CD4-positive, alpha-beta T cell (primary cell): ENCODE measurements at regions not wholly inside any gene's neighbourhood (a gene's known extent, or its start where the extent isn't known, plus 50 kb on each side); places are given as distances from the start of the nearest gene placed in this dataset.

Experiments
- ATAC-seq: fragments of 200-7000 bp; cut with Tn5 transposase; one replicate; pipeline ENCODE4 v1.10.0; 2022; ENCODE audit warnings: mild to moderate bottlenecking; ENCODE audit not compliant: poor library complexity
- CTCF ChIA-PET: fragments of 350-600 bp; sonication (Branson Sonifier 250); formaldehyde crosslinking; loops from one replicate; lab custom pipeline; 2021; ENCODE audit warnings: antibody characterized with exemption, inconsistent platforms; lab: Charles Lee
- POLR2A ChIA-PET: fragments of 350-600 bp; sonication (Branson Sonifier 250); formaldehyde crosslinking; loops from one replicate; lab custom pipeline; 2021; ENCODE audit warnings: antibody characterized with exemption, inconsistent platforms; lab: Charles Lee
- DNase-seq, 14 experiments: peaks; one replicate each; pipeline ENCODE4 v3.0.0-alpha.2; 2013 to 2020; ENCODE audit warnings: mixed read lengths in 2 of 14
- H3K27ac ChIP-seq, 2 donors: one replicate each; pipeline versions ENCODE4 v1.5.1 to v1.7.0; 2013; ENCODE audit warnings: low read length in 2 of 2, low read depth in 1 of 2, mild to moderate bottlenecking in 1 of 2
- H3K27me3 ChIP-seq, 2 experiments: 1 replicate in 1 of 2; 2 replicates in 1 of 2; pipeline versions ENCODE4 v1.6.1 to v1.7.0; 2013; ENCODE audit warnings: low read length in 2 of 2, control low read depth in 1 of 2, mild to moderate bottlenecking in 1 of 2, moderate library complexity in 1 of 2; ENCODE audit not compliant: insufficient read depth in 2 of 2, control insufficient read depth in 1 of 2
- H3K36me3 ChIP-seq: one replicate; pipeline ENCODE4 v1.6.1; 2013; ENCODE audit warnings: low read length, control low read depth; ENCODE audit not compliant: insufficient read depth
- H3K4me1 ChIP-seq: one replicate; pipeline ENCODE4 v1.6.1; 2013; ENCODE audit warnings: low read length, control low read depth; ENCODE audit not compliant: insufficient read depth
- H3K4me3 ChIP-seq: one replicate; pipeline ENCODE4 v1.5.1; 2013; ENCODE audit warnings: mild to moderate bottlenecking, low read length, moderate library complexity
- H3K9me3 ChIP-seq, 2 experiments: 1 replicate in 1 of 2; 2 replicates in 1 of 2; pipeline versions ENCODE4 v1.6.1 to v1.7.0; 2013; ENCODE audit warnings: low read length in 2 of 2, mild to moderate bottlenecking in 2 of 2, control low read depth in 1 of 2, moderate library complexity in 1 of 2; ENCODE audit not compliant: control insufficient read depth in 1 of 2, insufficient read depth in 1 of 2
- H3K27ac Mint-ChIP-seq: one replicate; pipeline ENCODE4 v1.8.0; 2020; ENCODE audit warnings: mixed read lengths
- H3K27me3 Mint-ChIP-seq: one replicate; pipeline ENCODE4 v1.8.0; 2021; ENCODE audit warnings: mixed read lengths
- H3K36me3 Mint-ChIP-seq: one replicate; pipeline ENCODE4 v1.8.0; 2021; ENCODE audit warnings: low read depth, mixed read lengths
- H3K4me1 Mint-ChIP-seq: one replicate; pipeline ENCODE4 v1.8.0; 2021; ENCODE audit warnings: low read depth, mixed read lengths
- H3K4me3 Mint-ChIP-seq: one replicate; pipeline ENCODE4 v1.8.0; 2020; ENCODE audit warnings: mild to moderate bottlenecking, mixed read lengths
- H3K9me3 Mint-ChIP-seq: one replicate; pipeline ENCODE4 v1.8.0; 2020; ENCODE audit warnings: mixed read lengths
- intact Hi-C, 2 experiments: fragments of 100-400 bp; cut with DNase I in 1 of 2; cut with micrococcal nuclease in 1 of 2; formaldehyde crosslinking; loops; one replicate each; pipeline versions ENCODE4 v1.15.1 to v1.9.0; 2023 to 2025; cut with DNase I, micrococcal nuclease
- TF ChIP-seq, protein P1 (sequence below): fragments of 200-600 bp; IDR thresholded peaks from one replicate; pipeline ENCODE4 v1.8.0; 2022; ENCODE audit warnings: antibody characterized with exemption, mild to moderate bottlenecking

DNA sequence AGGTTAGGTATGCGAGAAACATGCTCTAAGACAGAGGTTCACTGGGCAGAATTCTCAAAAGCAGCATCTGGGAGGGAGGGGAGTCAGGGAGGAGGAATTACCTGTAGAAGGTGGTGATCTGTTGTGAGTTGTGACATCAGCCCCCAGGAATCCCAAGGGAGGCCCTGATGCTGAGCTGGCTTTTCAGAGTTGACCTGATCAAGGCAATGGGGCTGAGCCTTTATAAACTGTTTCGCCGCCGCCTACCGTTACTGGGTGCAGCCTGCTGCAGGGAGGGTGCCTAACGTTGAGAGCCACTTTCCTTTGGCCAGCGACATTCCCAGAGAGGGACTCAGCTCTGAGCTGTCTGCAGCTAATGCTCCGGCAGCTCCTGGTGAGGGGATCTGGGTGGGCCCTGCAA is 257.9 kb upstream of the TMEM132C start:
- no peaks in the 10 kb centered on the region for H3K27me3 ChIP-seq
- no peak overlapping the region for H3K4me3 ChIP-seq
- no peaks in the 10 kb centered on the region for H3K36me3 Mint-ChIP-seq
- H3K4me3 Mint-ChIP-seq: no peak overlapping the region
- H3K27me3 Mint-ChIP-seq: no peaks in the 10 kb centered on the region
- H3K4me1 ChIP-seq: no peaks in the 10 kb centered on the region
- intact Hi-C loops: no loop called here
- ChIA-PET CTCF (no interaction called here), POLR2A (no interaction called here)
- ATAC-seq (no peak), DNase-seq (no peak)
- H3K9me3 ChIP-seq: peaks cover 0 to 7% of the 10 kb centered on the region in 2 experiments
- H3K36me3 ChIP-seq: no peaks in the 10 kb centered on the region
- H3K27ac Mint-ChIP-seq: no peak overlapping the region
- H3K9me3 Mint-ChIP-seq: peaks cover 3% of the 10 kb centered on the region
- no peaks in the 10 kb centered on the region for H3K4me1 Mint-ChIP-seq
- TF ChIP-seq, protein P1, sequence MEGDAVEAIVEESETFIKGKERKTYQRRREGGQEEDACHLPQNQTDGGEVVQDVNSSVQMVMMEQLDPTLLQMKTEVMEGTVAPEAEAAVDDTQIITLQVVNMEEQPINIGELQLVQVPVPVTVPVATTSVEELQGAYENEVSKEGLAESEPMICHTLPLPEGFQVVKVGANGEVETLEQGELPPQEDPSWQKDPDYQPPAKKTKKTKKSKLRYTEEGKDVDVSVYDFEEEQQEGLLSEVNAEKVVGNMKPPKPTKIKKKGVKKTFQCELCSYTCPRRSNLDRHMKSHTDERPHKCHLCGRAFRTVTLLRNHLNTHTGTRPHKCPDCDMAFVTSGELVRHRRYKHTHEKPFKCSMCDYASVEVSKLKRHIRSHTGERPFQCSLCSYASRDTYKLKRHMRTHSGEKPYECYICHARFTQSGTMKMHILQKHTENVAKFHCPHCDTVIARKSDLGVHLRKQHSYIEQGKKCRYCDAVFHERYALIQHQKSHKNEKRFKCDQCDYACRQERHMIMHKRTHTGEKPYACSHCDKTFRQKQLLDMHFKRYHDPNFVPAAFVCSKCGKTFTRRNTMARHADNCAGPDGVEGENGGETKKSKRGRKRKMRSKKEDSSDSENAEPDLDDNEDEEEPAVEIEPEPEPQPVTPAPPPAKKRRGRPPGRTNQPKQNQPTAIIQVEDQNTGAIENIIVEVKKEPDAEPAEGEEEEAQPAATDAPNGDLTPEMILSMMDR: no peak
- H3K27ac ChIP-seq: no peak overlapping the region

DNA sequence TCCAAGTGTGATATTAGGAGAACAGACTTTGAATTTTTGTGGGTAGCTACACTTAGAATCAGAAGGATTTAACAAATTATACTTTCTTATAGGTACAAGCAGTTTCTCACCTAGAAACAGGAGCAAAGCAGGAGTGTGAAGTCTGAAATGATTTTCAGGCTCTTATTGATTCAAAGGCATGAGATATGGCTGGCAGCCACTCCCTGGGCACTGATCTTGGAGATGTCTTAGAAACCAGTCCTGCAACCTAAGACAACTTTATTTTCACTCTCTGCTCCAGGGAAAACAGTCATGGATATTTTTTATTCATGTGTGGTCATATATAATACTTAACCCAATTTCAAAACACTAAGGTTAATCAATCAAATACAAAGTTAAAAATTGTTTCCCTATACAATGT is 254.9 kb upstream of the TMEM132C start:
- H3K4me1 ChIP-seq: no peaks in the 10 kb centered on the region
- H3K36me3 Mint-ChIP-seq: no peaks in the 10 kb centered on the region
- POLR2A ChIA-PET: no interaction called here
- H3K36me3 ChIP-seq: no peaks in the 10 kb centered on the region
- peaks cover 3% of the 10 kb centered on the region for H3K9me3 Mint-ChIP-seq
- H3K27ac Mint-ChIP-seq: no peak overlapping the region
- no peaks in the 10 kb centered on the region for H3K4me1 Mint-ChIP-seq
- CTCF ChIA-PET: no interaction called here
- no peak for ATAC-seq
- TF ChIP-seq, protein P1: no peak
- no peak overlapping the region for H3K4me3 ChIP-seq
- intact Hi-C loops: no loop called here
- H3K9me3 ChIP-seq: no peaks in the 10 kb centered on the region
- DNase-seq: no peak
- no peaks in the 10 kb centered on the region for H3K27me3 ChIP-seq
- H3K27me3 Mint-ChIP-seq: no peaks in the 10 kb centered on the region
- H3K4me3 Mint-ChIP-seq: no peak overlapping the region
- H3K27ac ChIP-seq: no peak overlapping the region

- Mint-ChIP-seq H3K9me3 (peaks cover 6% of the 10 kb centered on the region), H3K36me3 (no peaks in the 10 kb centered on the region), H3K4me3 (no peak overlapping the region), H3K27ac (no peak overlapping the region), H3K27me3 (no peaks in the 10 kb centered on the region), H3K4me1 (no peaks in the 10 kb centered on the region)
- ATAC-seq (no peak), DNase-seq (no peak)
- TF ChIP-seq, protein P1: no peak
- Histone ChIP-seq H3K27ac (no peak overlapping the region), H3K36me3 (no peaks in the 10 kb centered on the region), H3K4me3 (no peak overlapping the region), H3K27me3 (no peaks in the 10 kb centered on the region), H3K9me3 (peaks cover 0 to under 1% of the 10 kb centered on the region in 2 experiments), H3K4me1 (no peaks in the 10 kb centered on the region)
- POLR2A ChIA-PET: no interaction called here
- CTCF ChIA-PET: no interaction called here
- intact Hi-C loops: no loop called here
Observed at GRCh38 chr12:128015276-128015675, 251.7 kb upstream of the TMEM132C start.
